ENCODE measurements at regions not wholly inside any gene's neighbourhood (a gene's known extent, or its start where the extent isn't known, plus 50 kb on each side); places are given as distances from the start of the nearest gene placed in this dataset.

DNA sequence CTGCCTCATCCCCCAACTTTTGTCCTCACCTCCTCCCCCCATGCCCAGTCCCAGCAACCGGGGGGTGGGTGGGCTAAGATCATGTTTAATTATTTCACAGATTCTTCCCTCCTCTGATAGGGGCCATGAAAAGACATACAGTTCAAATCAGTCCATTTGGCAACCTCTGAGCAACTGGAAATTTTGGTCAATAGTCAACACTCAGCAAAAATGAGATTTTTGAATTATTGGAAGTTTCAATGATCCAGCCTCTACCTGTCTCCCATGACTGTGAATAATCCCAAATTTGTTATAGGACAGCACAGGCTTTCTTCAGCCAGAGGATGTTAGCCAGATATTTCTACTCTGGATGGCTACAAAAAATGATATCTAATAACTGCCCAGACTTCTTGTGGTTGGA is 549.9 kb downstream of the TNS1 start:
- Histone ChIP-seq H3K4me3 (no peak overlapping the region), H3K36me3 (ENCODE audit: low read depth, missing control alignments) (no peaks in the 10 kb centered on the region), H3K9me3 (no peaks in the 10 kb centered on the region), H3K4me1 (peaks cover 4% of the 10 kb centered on the region), H3K27ac (no peak overlapping the region), H3K27me3 (no peaks in the 10 kb centered on the region)
- TF ChIP-seq CTCF (IDR thresholded peaks at IDR 0.05): no peak
- no peak for TF ChIP-seq POLR2A (IDR thresholded peaks at IDR 0.05)
- intact Hi-C loops (cut with DNase I; ENCODE audit: low total_unique reads): no loop called here
- no peak for DNase-seq
- WGBS, 2 donors: 90 to 96% methylated on average over 1 of the region's 1 CpG

GRCh38 chr2:217451666-217452065 is 551.1 kb downstream of the TNS1 start:
- no peaks in the 10 kb centered on the region for H3K27me3 ChIP-seq
- TF ChIP-seq POLR2A (IDR thresholded peaks at IDR 0.05) (no peak), CTCF (IDR thresholded peaks at IDR 0.05) (no peak)
- 83 to 93% methylated on average over 3 of the region's 3 CpGs for WGBS, 2 donors
- H3K4me3 ChIP-seq: no peak overlapping the region
- intact Hi-C loops (cut with DNase I; ENCODE audit: low total_unique reads): no loop called here
- no peaks in the 10 kb centered on the region for H3K36me3 ChIP-seq (ENCODE audit: low read depth, missing control alignments)
- no peak for DNase-seq
- no peak overlapping the region for H3K27ac ChIP-seq
- H3K9me3 ChIP-seq: no peaks in the 10 kb centered on the region
- H3K4me1 ChIP-seq: peaks cover 4% of the 10 kb centered on the region

GRCh38 chr2:217449444-217449843 is 553.4 kb downstream of the TNS1 start:
- WGBS, 2 donors: 85 to 86% methylated on average over 8 of the region's 8 CpGs
- H3K9me3 ChIP-seq: no peaks in the 10 kb centered on the region
- no peak overlapping the region for H3K4me3 ChIP-seq
- TF ChIP-seq POLR2A (IDR thresholded peaks at IDR 0.05) (no peak), CTCF (IDR thresholded peaks at IDR 0.05) (no peak)
- H3K27ac ChIP-seq: no peak overlapping the region
- peaks cover 4% of the 10 kb centered on the region for H3K4me1 ChIP-seq
- H3K27me3 ChIP-seq: no peaks in the 10 kb centered on the region
- intact Hi-C loops (cut with DNase I; ENCODE audit: low total_unique reads): no loop called here
- no peak for DNase-seq
- H3K36me3 ChIP-seq (ENCODE audit: low read depth, missing control alignments): no peaks in the 10 kb centered on the region

- no peak for DNase-seq
- intact Hi-C loops (cut with DNase I; ENCODE audit: low total_unique reads): no loop called here
- Histone ChIP-seq H3K27me3 (no peaks in the 10 kb centered on the region), H3K4me1 (peaks cover 4% of the 10 kb centered on the region), H3K9me3 (no peaks in the 10 kb centered on the region), H3K27ac (no peak overlapping the region), H3K4me3 (no peak overlapping the region), H3K36me3 (ENCODE audit: low read depth, missing control alignments) (no peaks in the 10 kb centered on the region)
- TF ChIP-seq CTCF (IDR thresholded peaks at IDR 0.05): no peak
- no peak for TF ChIP-seq POLR2A (IDR thresholded peaks at IDR 0.05)
- WGBS, 2 donors: 93 to 94% methylated on average over 5 of the region's 5 CpGs
These were observed 553.9 kb downstream of the TNS1 start for GRCh38 chr2:217448860-217449259.

- H3K36me3 ChIP-seq (ENCODE audit: low read depth, missing control alignments): no peaks in the 10 kb centered on the region
- H3K4me3 ChIP-seq: no peak overlapping the region
- no peak for DNase-seq
- H3K4me1 ChIP-seq: no peaks in the 10 kb centered on the region
- TF ChIP-seq CTCF (IDR thresholded peaks at IDR 0.05) (no peak), POLR2A (IDR thresholded peaks at IDR 0.05) (no peak)
- WGBS, 2 donors: 69 to 74% methylated on average over 3 to 4 of the region's 4 CpGs
- no peak overlapping the region for H3K27ac ChIP-seq
- no peaks in the 10 kb centered on the region for H3K9me3 ChIP-seq
- no peaks in the 10 kb centered on the region for H3K27me3 ChIP-seq
- intact Hi-C loops (cut with DNase I; ENCODE audit: low total_unique reads): no loop called here
These were observed 557.1 kb downstream of the TNS1 start for GRCh38 chr2:217445723-217446122.

Measured in testis (tissue), 2 donors.